ENCODE measurements at regions not wholly inside any gene's neighbourhood (a gene's known extent, or its start where the extent isn't known, plus 50 kb on each side); places are given as distances from the start of the nearest gene placed in this dataset.
"Not testable (repeated sequence)": the region's sequence is repeated elsewhere in the genome, so short reads cannot be mapped to it uniquely, and the experiment has no call there.

DNA sequence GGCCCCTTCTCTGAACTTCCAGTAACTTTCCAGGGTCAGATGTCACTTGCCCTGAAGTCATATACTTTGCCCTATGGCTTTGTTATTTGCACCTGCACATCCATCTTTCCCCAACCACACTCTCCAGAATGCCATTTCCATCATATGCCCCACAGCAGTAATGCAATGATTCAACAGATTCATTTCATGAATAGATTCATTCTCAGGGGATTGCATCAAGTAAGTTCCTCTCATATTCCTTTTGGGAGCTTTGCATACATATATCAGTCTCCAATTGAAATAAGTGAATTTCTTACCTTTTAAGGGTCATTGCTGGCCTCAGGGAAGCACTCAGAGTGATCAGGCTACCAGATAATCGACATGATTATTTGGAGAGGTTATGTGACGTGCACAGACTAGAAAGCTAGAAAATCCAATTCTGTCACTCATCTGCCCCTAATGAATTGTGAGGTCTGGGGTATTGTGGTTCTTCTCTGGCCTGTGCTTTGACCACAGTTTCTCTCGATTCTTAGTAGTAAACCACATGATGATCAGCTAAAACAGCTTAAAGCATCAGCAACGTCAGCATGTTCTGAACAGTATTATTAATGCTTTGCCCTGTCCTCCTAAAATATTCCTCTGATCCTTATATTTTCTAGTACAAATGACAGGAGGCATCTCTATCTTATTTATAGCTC lies 179.9 kb downstream of the ATPSCKMT start:
- no peak for DNase-seq

DNA sequence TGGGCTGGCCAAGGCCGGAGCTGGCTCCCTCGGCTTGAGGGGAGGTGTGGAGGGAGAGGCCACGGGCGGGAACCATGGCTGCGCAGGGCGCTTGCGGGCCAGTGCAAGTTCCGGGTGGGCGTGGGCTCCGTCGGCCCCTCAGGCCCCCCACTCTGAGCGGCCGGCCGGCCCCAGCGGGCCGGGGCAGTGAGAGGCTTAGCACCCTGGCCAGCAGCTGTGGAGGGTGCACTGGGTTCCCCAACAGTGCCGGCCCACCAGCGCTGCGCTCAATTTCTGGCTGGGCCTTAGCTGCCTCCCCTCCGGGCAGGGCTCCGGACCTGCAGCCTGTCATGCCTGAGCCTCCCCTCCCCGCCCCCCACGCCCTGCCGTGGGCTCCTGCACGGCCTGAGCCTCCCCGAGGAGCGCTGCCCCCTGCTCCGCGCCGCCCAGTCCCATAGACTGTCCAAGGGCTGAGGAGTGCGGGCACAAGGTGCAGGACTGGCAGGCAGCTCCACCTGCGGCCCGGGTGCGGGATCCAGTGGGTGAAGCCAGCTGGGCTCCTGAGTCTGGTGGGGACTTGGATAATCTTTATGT lies 184.2 kb downstream of the ATPSCKMT start:
- DNase-seq = no peak

DNA sequence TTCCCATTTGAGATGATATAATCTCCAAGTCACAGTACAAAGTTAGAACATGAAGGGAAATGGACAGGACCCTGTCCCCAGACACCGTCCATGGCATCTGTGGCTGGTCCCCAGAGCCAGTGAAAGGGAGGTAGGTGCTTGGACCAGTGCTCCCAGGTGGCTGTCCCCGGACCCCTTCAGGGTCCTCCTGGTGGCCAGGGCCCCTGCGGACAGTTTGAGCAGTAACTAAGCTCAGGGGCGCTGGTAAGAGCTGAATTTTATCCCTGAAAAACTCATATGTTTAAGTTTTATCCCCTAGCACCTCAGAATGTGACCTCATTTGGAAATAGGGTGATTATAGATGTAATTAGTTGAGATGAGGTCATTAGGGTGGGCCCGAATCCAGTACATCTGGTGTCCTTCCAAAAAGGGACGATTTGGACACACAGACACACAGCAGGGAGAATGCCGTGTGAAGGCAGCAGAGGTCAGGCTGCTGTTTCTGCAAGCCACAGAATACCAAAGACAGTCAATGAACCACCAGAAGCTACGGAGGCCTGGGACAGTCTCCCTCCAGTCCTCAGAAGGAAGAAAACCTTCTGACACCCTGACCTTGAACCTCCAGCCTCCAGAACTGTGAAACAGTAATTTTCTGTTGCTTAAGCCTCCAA lies 185.0 kb downstream of the ATPSCKMT start:
- DNase-seq = no peak

DNA sequence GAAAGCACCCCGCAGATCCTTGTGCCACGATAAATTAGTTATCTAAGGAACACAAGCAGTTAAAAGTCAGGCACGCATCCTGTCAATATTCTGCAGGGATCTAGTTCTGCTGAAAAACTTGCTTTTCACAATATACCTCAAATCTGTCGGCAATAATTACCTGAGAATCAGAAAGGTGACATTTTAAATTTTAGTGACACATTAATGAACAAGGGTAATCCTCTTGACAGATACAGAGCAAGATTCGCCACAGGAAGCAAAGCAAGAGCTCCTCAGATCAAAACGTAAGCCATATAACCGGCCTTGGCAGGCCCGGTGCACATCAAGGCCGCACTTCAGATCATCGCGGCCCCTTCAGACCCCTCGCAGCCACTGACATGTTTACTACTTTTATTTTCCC lies 185.7 kb downstream of the ATPSCKMT start:
- no peak for DNase-seq

DNA sequence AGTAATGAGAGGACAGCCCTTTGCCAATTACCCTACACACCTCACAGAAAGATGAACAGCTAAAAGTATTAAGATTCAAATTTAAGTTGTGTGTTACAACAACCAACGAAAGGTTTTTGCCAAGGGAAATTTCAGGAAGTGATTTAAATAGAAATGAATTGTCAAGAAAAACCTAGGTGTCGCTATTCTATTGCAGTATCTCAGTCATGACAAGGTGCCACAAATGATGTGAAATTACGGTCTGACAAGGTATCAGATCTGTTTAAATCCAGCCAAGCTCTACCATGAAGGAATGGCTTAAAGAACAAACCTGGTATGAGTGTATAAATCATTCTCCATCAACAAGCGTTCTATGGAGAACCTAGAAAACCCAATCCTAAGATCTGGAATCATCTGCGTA lies 189.7 kb downstream of the ATPSCKMT start:
- DNase-seq = no peak

DNA sequence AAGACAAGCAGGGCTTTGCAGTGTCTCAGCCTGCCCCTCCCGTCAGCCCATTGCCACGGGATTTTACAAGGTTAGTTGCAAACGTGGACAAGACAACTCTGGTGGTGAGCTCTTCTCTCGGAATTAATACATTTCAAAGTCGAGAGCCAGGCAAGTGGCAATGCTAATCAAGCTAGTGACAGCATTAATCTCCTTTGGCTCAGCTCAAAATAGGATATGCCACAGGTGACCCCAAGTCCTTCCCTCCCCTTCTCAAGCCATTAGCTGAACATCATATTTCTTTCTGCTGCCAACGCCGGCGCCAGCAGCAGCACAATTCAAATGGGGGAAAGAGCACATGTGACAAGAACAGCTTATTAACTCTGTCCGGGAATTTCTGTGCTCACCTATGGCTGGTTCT lies 190.1 kb downstream of the ATPSCKMT start:
- no peak for DNase-seq

DNA sequence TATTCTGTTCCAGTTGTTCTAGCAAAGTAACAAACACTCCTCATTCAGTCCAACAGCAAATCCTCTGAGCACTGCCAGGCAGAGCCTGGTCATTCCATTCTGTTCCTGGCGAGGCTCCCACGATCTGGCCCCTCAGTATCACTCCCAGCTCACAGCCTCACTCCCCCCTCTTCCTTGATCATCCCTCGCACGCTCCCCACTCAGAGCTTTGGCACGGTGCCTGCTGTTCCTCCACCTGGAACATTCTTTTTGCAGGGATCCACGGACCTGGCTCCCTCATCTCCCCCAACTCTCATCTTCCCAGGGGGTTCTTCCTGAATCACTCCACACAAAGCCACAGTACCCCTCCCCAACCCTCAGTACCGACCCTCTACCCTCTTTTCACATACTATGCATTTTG lies 192.3 kb downstream of the ATPSCKMT start:
- DNase-seq = no peak

DNA sequence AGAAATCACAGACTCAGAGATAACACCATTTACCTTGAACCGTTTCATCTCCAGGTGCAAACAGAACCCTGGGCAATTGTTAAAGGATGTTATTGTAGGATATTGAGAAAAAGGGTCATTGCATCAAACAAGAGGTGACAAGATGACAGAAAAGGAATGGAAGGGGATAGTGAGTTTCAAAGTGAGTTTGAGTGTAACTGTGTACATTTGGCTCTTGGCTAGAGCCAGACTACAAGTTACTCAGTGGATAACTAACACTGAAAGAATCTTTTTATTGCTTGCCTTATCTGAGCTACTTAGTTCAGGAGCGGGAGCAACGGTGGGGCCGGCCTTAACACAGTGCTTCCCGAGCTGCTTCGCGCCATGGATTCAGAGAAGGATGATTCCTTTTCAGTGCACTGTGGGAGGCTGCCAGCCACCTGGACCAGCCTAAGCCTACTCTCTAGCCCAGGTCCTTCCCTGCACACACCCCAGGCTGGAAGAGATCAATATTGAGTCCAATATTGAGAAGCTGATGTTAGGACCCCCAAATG lies 193.4 kb downstream of the ATPSCKMT start:
- DNase-seq = no peak

DNA sequence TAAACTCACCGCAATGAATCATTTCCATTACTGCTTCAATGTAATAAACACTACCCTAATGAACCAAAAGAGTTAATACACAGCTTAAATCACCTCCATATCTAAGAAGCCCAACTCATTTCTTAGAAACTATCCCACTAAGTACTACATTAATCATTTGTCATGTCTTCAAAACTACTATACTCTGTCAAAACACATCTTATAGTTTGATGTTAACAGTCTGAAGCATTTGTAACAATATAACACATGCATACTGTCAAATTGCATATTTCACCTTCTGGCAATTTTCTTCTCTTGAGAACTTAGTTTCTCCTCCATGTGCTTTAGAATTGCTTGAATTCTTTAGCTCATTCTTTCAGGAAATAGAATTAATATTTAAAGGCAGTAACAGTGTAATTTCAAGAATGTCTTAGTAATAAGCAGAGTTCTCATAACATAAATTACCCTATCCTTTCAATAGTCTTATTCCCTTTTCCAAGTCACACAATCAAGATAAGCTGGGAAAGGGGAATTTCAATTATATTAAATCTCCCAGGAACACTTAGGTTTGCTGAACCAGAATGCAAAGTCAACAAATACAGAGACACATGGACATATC lies 199.7 kb downstream of the ATPSCKMT start:
- no peak for DNase-seq

DNA sequence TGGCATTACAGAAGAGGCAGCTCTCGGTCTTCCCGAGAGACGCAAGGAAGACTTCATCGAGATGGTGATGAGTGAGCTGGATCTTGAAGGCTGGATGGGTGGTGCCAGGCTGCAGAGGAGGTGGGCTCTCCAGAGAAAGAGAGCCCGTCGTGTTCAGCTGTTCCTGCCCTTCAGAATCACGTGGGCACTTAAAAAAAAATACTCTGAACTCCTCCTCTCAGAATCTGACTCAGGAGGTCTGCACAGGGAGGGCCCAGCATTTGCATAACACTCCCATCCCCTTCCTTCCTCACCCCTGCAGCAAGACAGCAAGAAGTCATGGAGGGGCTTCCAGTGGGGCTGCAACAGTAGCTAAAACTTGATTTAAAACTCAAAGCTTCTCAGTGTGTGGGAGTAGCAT lies 203.0 kb downstream of the ATPSCKMT start:
- DNase-seq = no peak

DNA sequence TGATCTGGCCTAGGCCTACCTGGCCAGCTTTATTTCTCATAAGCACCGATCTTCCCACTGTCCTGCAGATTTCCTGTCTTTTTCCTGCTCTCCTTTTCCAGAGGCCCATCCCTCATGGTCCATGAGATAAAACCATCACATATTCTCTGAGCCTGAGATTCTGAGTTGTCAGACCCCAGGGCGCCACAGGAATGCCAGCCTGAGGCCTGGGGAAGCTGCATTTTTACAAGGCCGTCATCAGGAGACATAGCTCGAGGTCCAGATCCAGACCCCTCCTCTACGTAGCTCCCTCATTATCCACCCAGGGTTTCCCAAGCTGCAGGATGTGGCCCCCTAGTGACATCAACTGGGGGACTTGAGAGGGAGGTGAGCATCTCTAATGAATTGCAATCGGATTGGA lies 204.3 kb downstream of the ATPSCKMT start:
- no peak for DNase-seq

DNA sequence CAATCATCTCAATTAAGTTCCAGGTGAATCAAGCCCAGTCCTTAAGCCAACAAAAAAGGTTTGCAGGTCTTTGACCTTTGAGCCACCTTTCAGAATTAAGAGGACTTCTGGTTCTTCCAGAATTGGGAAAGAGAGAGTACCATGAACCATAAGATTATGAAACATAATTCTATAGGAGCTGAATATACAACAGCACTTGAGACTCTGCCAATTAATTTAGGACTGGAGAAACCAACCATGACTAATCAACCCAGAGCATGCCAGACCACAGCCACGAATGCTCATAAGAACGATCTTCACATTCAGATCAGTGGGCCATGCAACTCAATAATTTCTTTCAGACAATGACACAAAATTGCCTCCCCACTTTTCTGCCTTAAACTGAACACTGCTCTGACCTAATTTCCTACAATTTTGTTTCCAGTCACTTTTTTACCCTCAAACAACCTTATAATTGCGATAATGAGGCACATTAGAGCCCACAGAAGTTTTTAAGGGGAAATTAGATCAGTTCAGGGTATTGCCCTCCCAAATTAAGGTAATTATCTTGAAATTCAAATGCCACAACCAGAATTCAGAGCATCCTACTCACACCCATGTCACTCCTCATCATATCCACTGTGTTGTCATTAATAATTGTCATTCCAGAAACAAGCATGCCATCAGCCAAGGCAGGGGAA lies 213.4 kb downstream of the ATPSCKMT start:
- DNase-seq = no peak

DNA sequence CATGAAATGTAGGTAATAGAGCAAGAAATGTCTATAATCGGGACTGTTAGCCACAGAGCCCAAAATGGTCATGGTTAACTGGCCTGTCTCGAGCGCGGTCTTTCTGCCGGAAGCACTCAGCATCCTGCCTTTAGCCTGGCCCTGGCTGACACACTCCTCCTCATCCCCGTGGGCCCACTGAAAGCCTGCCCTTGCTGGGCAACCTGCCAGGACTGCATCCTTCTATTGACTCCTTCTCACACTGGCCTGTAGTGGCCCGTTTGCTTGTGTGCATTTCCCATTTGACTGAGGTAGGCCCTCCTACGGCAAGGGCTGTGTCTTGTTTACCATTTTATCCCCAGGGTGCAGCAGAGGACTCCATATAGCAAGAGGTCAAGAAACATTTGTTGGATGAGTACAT lies 215.7 kb downstream of the ATPSCKMT start:
- DNase-seq = peak; percentile 59

DNA sequence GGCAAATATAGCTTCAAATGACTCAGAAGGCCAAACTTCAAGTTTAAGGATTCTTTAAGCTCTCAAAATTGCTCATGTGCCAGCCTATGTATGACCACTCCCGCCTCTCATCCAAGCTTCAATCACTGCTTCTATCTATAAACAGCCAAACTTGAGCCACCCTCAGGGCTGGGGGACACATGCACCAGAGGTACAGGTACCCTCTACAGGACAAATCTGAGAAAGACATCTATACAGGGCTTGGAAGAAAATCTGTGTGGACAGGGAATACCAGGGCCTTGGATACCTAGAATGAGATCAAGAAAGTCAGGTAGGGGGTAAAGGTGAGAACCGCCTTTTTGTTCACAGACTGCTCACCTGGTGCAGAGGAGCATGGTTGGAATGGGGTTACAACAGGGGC lies 217.9 kb downstream of the ATPSCKMT start:
- DNase-seq = no peak

DNA sequence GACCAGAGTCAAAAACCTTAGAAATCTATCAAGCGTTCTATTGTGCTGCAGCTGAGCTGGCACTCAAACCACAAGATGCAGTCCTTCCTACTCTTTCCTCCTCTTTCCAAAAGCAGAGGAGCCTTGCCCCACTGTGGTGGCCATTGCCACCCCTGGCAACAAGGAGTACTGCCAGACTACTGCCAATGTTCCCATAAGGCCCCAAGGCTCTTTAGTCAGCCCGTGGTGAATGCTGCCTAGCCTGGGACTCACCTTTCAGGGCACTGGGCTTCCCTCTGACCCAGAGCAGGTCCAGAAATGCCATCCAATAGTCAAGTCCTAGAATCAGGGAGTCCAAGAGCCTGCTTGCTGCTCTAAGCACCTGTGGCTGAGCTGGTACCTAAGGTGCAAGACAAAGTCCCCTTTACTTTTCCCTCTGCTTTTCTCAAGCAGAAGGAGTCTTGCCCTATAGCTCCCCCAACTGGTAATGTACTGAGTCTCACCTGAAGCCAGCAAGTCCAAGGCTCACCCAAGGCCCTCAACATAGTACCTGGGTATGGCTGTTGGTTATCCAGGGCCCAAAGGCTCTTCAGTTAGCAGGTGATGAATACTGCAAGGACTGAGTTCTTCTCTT lies 219.4 kb downstream of the ATPSCKMT start:
- DNase-seq = no peak

DNA sequence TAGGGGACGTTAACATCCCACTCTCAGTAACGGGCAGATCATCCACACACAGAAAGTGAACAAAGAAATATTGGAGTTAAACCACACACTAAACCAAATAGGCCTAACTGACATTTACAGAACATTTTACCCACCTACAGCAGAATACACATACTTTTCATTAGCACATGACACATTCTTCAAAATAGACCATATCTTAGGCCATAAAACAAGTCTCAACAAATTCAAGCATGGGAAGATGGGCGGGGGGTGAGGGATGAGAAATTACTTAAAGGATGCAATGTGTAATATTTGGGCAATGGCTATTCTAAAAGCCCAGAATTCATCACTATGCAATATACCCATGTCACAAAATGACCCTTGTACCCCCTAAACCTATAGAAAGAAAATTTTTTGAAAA lies 226.2 kb downstream of the ATPSCKMT start:
- no peak for DNase-seq

DNA sequence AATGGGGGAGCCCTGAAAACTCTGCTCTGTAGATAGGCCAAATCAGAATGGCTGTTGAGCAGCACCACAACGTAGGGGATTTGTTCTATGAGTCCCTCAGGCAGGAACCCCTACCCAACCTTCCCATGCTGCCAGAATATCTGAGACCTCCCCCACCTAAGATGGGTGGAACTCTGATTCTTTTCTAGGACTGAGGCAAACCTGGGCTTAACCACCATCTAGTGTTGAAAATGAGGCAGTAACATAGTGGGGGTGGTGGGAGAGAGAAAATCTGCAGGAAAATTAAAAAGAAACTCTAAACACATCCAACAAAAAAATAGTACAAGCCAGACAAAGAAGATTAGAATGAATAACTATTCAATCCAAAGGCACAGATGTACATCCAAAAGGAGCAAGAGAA lies 228.4 kb downstream of the ATPSCKMT start:
- no peak for DNase-seq

DNA sequence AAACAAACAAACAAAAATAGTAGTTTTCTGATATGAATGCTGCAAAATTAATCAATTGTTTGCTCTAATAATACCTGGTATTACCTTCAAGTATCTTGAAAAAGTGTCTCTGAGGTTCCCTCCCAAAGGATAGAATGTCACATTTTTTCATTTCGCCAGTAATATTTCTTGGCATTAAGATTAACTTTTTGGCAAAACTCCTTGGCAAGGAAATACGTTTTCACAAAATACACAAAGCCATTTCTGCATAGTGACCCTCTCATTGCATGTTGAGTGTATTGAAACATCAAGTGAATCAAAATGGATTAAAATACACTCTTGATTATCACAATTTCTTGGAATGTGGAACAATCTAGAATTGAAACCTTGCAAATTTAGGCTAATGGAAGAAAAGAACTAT lies 230.5 kb downstream of the ATPSCKMT start:
- DNase-seq = no peak

DNA sequence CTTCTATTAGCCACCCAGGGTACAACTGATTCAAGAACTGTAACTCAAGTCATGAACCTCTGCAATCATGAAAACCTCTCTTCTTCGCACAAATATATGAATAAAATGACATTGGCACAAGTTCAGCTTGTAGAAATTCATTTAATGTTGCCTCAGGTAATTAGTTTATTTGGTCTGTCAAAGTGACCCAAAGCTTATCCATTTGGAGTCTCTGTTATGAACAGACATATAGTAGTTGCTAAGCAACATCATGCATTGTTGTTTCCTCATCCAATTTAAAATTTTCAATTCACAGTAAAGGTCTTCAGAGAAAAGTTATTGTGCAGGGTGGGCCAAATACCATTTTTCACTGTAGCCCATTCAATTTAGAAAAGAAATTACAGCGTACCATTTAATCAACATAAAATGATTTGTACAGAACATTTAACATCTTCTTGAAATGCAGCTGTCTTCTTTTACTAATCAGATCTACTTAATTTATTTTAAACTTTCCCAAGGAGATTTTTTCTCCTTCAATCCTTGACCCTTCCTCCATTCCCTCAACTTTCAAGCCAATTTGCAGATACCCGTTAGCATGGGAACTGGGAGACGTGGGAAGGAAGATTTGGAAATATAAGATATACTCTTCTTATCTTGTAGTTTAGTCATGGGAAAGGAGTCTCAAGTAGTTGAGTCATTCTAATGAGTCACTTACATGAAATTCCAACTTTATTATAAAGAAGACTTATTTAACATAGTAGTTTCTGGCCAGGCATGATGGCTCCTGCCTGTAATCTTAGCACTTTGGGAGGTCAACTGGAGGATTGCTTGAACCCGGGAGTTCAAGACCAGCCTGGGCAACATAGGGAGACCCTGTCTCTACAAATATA lies 231.3 kb downstream of the ATPSCKMT start:
- no peak for DNase-seq

DNA sequence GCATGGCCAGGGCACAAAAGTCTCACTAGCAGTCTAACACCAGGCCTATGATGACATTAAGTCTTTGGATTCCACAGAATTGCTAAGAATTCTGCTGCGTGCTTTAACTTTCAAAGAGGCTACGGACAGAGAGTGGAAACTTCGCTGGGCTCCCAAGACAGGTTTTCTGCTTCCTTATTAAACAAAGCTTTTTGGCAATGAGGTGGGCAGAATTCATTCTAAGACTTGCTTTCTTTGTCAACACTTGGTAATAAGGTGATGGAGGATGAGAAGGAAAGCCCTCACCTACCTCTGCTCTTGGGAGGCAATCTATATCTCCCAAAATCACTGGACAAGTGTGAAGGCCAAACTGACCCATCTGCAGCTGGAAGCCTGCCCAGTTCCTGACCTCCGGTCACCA lies 231.9 kb downstream of the ATPSCKMT start:
- no peak for DNase-seq

DNA sequence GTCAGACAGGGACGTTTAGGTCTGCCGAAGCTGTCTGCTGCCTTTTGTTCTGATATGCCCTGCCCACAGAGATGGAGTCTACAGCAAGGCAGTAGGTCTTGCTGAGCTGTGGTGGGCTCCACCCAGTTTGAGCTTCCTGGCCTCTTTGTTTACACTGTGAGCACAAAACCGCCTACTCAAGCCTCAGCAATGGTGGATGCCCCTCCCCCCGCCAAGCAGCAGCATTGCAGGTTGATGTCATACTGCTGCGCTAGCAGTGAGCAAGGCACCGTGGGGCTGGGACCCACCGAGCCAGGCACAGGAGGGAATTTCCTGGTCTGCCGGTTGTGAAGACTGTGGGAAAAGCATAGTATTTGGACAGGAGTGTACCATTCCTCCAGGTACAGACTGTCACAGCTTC lies 233.1 kb downstream of the ATPSCKMT start:
- not testable (repeated sequence) for DNase-seq

DNA sequence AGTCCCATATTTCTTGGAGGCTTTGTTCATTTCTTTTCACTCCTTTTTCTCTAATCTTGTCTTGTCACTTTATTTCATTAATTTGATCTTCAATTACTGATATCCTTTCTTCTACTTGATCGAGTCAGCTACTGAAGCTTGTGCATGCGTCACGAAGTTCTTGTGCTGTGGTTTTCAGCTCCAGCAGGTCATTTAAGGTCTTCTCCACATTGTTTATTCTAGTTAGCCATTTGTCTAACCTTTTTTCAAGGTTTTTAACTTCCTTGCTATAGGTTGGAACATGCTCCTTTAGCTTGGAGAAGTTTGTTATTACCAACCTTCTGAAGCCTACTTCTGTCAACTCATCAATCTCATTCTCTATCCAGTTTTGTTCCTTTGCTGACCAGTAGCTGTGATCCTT lies 234.0 kb downstream of the ATPSCKMT start:
- DNase-seq = not testable (repeated sequence)
